ENCODE measurements at regions not wholly inside any gene's neighbourhood (a gene's known extent, or its start where the extent isn't known, plus 50 kb on each side); places are given as distances from the start of the nearest gene placed in this dataset.

- TF ChIP-seq CTCF (conservative IDR thresholded peaks at IDR 0.05), result no peak
- no peak for TF ChIP-seq EZH2 (IDR thresholded peaks at IDR 0.05; ENCODE audit: low read depth)
These were observed 272.2 kb upstream of the MAP3K7 start for GRCh38 chr6:90859056-90859455.
